ENCODE measurements at regions not wholly inside any gene's neighbourhood (a gene's known extent, or its start where the extent isn't known, plus 50 kb on each side); places are given as distances from the start of the nearest gene placed in this dataset.

- DNase-seq (ENCODE audit: low read depth): no peak
- H3K4me3 ChIP-seq (ENCODE audit: low read depth, low read length): no peak overlapping the region
- TF ChIP-seq CTCF (IDR thresholded peaks at IDR 0.05; ENCODE audit: insufficient read depth, low read length): no peak
These were observed 852.3 kb downstream of the OTOL1 start for GRCh38 chr3:162348912-162349311.

- no peak for TF ChIP-seq CTCF (IDR thresholded peaks at IDR 0.05; ENCODE audit: insufficient read depth, low read length)
- DNase-seq (ENCODE audit: low read depth): no peak
- no peak overlapping the region for H3K4me3 ChIP-seq (ENCODE audit: low read depth, low read length)
These were observed 856.8 kb downstream of the OTOL1 start for GRCh38 chr3:162353414-162353813.

GRCh38 chr3:162354356-162354755 lies 857.7 kb downstream of the OTOL1 start:
- peak; percentile 44 for DNase-seq (ENCODE audit: low read depth)
- H3K4me3 ChIP-seq (ENCODE audit: low read depth, low read length): no peak overlapping the region
- no peak for TF ChIP-seq CTCF (IDR thresholded peaks at IDR 0.05; ENCODE audit: insufficient read depth, low read length)

- no peak for TF ChIP-seq CTCF (IDR thresholded peaks at IDR 0.05; ENCODE audit: insufficient read depth, low read length)
- no peak overlapping the region for H3K4me3 ChIP-seq (ENCODE audit: low read depth, low read length)
These were observed 868.6 kb downstream of the OTOL1 start for GRCh38 chr3:162365066-162365719.

GRCh38 chr3:162366166-162366766 lies 869.7 kb downstream of the OTOL1 start:
- no peak overlapping the region for H3K4me3 ChIP-seq (ENCODE audit: low read depth, low read length)
- no peak for DNase-seq (ENCODE audit: low read depth)
- TF ChIP-seq CTCF (IDR thresholded peaks at IDR 0.05; ENCODE audit: insufficient read depth, low read length): no peak

More at GRCh38 chr3:162365066-162365719, 868.6 kb downstream of the OTOL1 start:
- no peak for DNase-seq (ENCODE audit: low read depth)

- DNase-seq (ENCODE audit: low read depth): no peak
- H3K4me3 ChIP-seq (ENCODE audit: low read depth, low read length): no peak overlapping the region
- TF ChIP-seq CTCF (IDR thresholded peaks at IDR 0.05; ENCODE audit: insufficient read depth, low read length): no peak
These were observed 871.0 kb downstream of the OTOL1 start for GRCh38 chr3:162367429-162368260.

All from fibroblast of the aortic adventitia (primary cell).